Effector memory CD8-positive, alpha-beta T cell (primary cell): ENCODE measurements at regions not wholly inside any gene's neighbourhood (a gene's known extent, or its start where the extent isn't known, plus 50 kb on each side); places are given as distances from the start of the nearest gene placed in this dataset.

Source experiments
- ATAC-seq: fragments of 150-1000 bp; cut with Tn5 transposase; replicated peaks from 2 replicates; pipeline ENCODE4 v1.10.0; 2021; ENCODE audit warnings: mild to moderate bottlenecking, moderate library complexity
- DNase-seq, 3 experiments: peaks; one replicate each; pipeline ENCODE4 v3.0.0; 2021
- H3K27ac Mint-ChIP-seq, 2 donors: one replicate each; pipeline ENCODE4 v1.8.0; 2022; ENCODE audit warnings: mild to moderate bottlenecking in 2 of 2, mixed read lengths in 2 of 2, moderate library complexity in 2 of 2
- H3K27me3 Mint-ChIP-seq, 2 donors: one replicate each; pipeline ENCODE4 v1.8.0; 2022; ENCODE audit warnings: mixed read lengths in 2 of 2
- H3K36me3 Mint-ChIP-seq: one replicate; pipeline ENCODE4 v1.8.0; 2022; ENCODE audit warnings: mild to moderate bottlenecking, moderate library complexity, mixed read lengths; ENCODE audit not compliant: insufficient read depth
- H3K4me1 Mint-ChIP-seq, 2 donors: one replicate each; pipeline ENCODE4 v1.8.0; 2022; ENCODE audit warnings: low read depth in 2 of 2, mixed read lengths in 2 of 2
- H3K4me3 Mint-ChIP-seq, 2 donors: one replicate each; pipeline ENCODE4 v1.8.0; 2022; ENCODE audit warnings: mild to moderate bottlenecking in 2 of 2, mixed read lengths in 2 of 2, moderate library complexity in 2 of 2
- H3K9me3 Mint-ChIP-seq, 2 donors: one replicate each; pipeline ENCODE4 v1.8.0; 2022; ENCODE audit warnings: mixed read lengths in 2 of 2

DNA sequence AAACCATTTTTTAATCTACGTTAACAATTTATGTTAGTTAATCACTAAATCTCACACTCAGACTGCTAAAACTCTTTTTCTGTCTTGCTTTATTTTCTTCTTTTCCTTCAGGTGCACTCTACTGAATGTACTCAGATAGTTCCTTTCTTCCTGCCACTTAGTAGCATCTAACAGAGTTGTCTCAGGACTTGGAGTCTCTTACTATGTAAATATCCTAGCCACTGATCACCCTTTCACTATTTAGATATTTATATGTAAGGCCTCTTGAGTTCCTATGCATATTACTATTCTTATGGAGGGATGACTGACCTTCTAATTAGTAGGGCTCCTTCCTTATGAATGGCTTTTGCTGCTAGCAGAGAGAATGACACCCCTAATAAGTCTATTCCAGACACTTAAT is 586.3 kb downstream of the RERGL start:
- Mint-ChIP-seq H3K4me3 (no peak overlapping the region), H3K4me1 (no peaks in the 10 kb centered on the region), H3K9me3 (peaks cover 3 to 9% of the 10 kb centered on the region in 2 donors), H3K36me3 (no peaks in the 10 kb centered on the region), H3K27ac (no peak overlapping the region), H3K27me3 (no peaks in the 10 kb centered on the region)
- ATAC-seq = no peak
- no peak for DNase-seq

DNA sequence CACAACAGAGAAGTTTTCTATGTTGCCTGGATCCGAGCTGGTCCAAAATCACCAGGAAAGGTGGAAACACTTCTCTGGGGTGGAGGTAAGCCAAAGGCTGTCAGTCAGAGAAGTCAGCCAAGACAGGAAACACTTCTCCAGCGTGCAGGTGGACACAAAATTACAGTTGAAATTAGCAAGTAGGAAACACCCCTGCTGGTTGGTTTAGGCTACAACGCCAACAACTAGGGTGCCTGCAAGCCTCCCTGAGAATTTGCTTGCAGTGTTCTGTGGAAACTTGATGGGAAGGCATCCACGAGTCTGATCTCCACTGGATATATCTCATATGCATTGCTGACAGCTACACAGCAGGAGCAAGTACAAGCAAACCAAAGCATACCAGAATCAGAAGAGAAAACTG is 600.5 kb downstream of the RERGL start:
- H3K27me3 Mint-ChIP-seq = no peaks in the 10 kb centered on the region
- H3K27ac Mint-ChIP-seq = no peak overlapping the region
- H3K4me1 Mint-ChIP-seq = no peaks in the 10 kb centered on the region
- ATAC-seq = no peak
- no peaks in the 10 kb centered on the region for H3K36me3 Mint-ChIP-seq
- no peak for DNase-seq
- H3K9me3 Mint-ChIP-seq = peaks cover 3 to 9% of the 10 kb centered on the region in 2 donors
- H3K4me3 Mint-ChIP-seq = no peak overlapping the region

DNA sequence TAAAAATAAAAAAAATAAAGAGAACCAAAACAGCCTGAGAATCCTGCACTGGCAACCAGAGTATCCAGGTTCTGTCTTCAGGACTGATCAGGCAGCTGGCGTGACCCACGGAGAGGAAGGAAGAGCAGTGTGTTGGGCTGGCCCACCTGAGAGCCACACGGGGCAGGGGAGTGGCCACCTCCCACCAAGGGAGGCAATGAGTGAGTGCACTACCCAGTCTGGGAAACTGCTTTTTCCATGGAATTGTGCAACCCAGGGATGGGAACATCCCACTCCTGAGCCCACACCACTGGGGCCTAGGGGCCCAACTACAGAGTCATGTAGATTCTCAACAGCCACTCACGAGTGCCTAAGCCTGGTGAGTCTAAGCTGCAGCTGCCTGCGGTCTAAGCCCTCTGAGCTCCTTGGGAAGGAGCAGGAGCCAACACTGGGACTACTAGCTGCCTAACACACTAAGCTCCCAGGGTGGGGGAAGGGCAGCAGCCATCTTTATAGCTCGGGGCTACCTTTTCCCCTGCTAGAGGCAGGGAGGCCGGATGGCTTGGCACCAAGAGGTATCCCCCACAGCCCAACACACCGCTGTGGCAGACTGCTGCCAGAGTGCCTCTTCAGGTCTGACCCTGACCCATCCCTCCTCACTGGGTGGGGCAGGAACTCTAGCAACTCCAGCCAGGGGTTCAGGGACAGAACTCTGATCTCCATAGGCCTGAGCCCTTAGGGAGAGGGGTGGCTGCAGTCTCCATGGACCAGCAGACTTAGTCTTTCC is 610.9 kb downstream of the RERGL start:
- no peak overlapping the region for H3K4me3 Mint-ChIP-seq
- DNase-seq = no peak
- H3K36me3 Mint-ChIP-seq = peaks cover 4% of the 10 kb centered on the region
- H3K27me3 Mint-ChIP-seq = no peaks in the 10 kb centered on the region
- H3K9me3 Mint-ChIP-seq = peaks cover 13 to 31% of the 10 kb centered on the region in 2 donors
- ATAC-seq = no peak
- peaks cover 0 to 3% of the 10 kb centered on the region in 2 donors for H3K4me1 Mint-ChIP-seq
- H3K27ac Mint-ChIP-seq = no peak overlapping the region

DNA sequence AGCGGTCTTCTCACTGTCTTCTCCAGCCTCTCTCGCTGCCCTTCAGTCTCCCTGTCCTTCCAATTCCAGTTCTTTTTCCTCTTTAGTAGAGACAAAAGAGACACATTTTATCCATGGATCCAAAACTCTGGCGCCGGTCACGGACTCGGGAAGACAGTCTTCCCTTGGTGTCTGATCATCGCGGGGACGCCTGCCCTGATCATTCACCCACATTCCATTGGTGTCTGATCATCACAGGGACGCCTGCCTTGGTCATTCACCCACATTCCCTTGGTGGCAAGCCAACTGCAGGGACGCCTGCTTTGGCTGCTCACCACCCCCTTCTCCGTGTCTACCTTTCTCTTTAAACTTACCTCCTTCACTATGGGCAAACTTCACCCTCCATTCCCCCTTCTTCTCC is 619.5 kb downstream of the RERGL start:
- Mint-ChIP-seq H3K36me3 (no peaks in the 10 kb centered on the region), H3K27me3 (no peaks in the 10 kb centered on the region), H3K27ac (no peak overlapping the region), H3K4me1 (no peaks in the 10 kb centered on the region), H3K4me3 (no peak overlapping the region), H3K9me3 (peaks cover 14 to 21% of the 10 kb centered on the region in 2 donors)
- no peak for DNase-seq
- no peak for ATAC-seq

DNA sequence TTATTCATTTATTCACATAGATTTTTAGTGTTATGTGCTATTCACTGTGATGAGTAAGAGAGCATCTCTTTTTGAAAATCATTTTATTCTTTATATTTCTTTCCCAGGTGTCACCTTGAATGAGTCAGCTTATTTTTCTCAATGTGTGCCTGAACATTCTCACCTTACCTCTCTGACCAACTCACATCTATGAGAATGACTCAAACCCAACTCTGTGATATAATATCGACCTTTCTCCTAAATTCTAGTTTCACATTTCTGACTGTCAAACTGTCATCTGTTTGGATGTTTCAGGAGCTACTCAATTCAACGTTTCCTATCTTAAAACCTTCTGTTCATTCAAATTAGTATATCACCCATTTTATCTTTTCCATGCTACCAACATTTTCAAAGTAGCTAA is 630.8 kb downstream of the RERGL start:
- Mint-ChIP-seq H3K4me3 (no peak overlapping the region), H3K4me1 (no peaks in the 10 kb centered on the region), H3K27me3 (no peaks in the 10 kb centered on the region), H3K36me3 (no peaks in the 10 kb centered on the region), H3K9me3 (peaks cover 0 to 5% of the 10 kb centered on the region in 2 donors), H3K27ac (no peak overlapping the region)
- ATAC-seq (no peak), DNase-seq (no peak)

DNA sequence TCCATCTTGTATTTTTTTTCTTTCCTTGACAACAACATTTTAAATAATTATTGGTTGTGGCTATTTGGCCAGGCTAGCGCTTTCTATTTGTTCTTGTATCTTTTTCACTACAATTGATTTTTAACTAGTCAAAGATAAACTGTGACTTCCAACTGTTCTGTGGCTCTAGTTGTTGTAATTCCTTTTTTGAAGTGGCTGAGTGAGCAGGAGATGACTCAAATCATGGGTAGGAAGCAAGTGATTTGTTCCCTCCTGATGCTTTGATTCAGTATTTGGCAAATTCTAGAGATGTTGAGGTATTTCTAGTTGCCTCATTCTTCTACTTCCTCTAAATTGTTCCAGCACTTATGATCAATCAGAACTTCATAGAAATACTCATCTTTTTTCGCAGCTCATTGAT is 633.5 kb downstream of the RERGL start:
- H3K4me1 Mint-ChIP-seq = no peaks in the 10 kb centered on the region
- H3K27ac Mint-ChIP-seq = no peak overlapping the region
- DNase-seq = no peak
- no peaks in the 10 kb centered on the region for H3K27me3 Mint-ChIP-seq
- H3K36me3 Mint-ChIP-seq = no peaks in the 10 kb centered on the region
- no peak for ATAC-seq
- H3K9me3 Mint-ChIP-seq = peaks cover 0 to 5% of the 10 kb centered on the region in 2 donors
- no peak overlapping the region for H3K4me3 Mint-ChIP-seq

DNA sequence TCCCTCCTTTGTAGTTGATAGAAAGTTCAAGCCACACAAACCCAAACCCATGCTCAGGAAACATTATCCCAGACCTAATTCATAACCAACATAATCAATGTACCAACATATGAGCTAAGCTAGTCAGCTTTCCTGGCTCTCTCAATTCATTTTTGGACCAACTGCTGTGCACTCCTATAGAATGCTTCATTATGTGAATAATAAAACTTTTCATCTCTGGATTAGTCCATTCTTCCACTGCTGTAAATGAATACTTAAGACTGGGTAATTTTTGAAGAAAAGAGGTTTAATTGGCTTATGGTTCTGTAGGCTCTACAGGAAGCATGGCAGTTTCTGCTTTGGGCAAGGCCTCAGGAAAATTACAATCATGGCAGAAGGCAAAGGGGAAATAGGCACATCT is 651.9 kb downstream of the RERGL start:
- Mint-ChIP-seq H3K4me1 (no peaks in the 10 kb centered on the region), H3K9me3 (peaks cover 15 to 16% of the 10 kb centered on the region in 2 donors), H3K27ac (no peak overlapping the region), H3K27me3 (no peaks in the 10 kb centered on the region), H3K4me3 (no peak overlapping the region), H3K36me3 (no peaks in the 10 kb centered on the region)
- DNase-seq (no peak), ATAC-seq (no peak)

DNA sequence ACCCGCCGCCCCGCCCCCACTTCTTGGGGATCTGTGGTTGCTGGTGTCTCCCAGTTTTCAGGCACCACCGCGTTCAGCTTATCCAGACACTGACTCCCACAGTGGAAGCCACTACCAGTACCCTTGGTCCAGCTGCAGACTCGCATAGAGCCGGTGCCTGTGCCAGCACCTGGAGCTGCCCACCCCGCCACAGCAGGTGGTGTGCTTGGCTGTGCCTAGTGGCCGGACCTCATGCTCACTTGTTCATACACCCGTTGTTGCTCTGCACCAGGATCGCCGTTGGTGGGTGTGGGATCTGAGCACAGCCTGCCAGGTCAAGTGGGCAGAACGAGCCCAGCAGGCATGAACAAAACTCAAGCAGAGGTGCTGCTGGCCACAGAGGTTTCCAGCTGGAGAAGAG is 673.2 kb downstream of the RERGL start:
- Mint-ChIP-seq H3K4me1 (no peaks in the 10 kb centered on the region), H3K27me3 (no peaks in the 10 kb centered on the region), H3K4me3 (no peak overlapping the region), H3K36me3 (no peaks in the 10 kb centered on the region), H3K27ac (no peak overlapping the region), H3K9me3 (peaks cover 1 to 7% of the 10 kb centered on the region in 2 donors)
- DNase-seq (no peak), ATAC-seq (no peak)

DNA sequence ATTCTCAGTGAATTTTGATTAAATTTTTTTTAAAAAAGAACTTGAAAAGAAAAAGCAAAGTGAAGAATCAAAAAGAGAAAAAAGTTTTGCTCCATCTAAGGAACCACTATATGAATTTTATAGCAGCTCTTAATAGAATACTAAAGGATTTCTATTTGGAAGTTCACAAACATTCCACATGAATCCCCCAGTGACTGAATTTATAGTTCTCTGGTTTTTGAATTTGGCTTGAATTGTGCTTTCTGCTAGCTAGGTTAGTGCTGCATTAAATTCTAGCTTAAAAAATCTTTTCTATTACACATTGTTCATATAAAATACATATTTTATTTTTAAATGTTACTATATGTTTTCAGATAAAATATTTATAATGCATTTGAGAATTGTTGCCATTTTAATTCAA is 675.4 kb downstream of the RERGL start:
- H3K36me3 Mint-ChIP-seq = no peaks in the 10 kb centered on the region
- no peaks in the 10 kb centered on the region for H3K4me1 Mint-ChIP-seq
- DNase-seq (no peak), ATAC-seq (no peak)
- H3K27ac Mint-ChIP-seq = no peak overlapping the region
- H3K9me3 Mint-ChIP-seq = peaks cover 3 to 14% of the 10 kb centered on the region in 2 donors
- H3K27me3 Mint-ChIP-seq = no peaks in the 10 kb centered on the region
- H3K4me3 Mint-ChIP-seq = no peak overlapping the region

DNA sequence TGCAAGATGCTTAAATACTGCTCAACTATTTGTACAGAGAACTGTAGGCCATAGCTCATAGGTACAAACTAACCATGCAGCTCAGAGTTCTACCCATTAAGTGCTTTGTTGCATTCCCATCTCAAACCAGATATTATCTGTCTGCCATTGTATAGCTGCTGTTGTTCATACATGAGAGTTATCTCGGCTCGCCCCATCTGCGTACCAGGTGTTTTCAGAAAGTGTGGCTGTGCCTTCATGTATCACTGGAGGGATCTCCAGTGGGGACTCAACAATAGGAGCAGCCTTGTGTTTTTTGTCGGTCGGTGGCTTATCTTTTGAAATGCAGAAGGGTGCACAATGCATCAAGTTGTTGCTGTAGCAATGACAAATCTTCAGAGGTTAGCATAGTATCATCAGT is 678.3 kb downstream of the RERGL start:
- ATAC-seq = no peak
- Mint-ChIP-seq H3K27ac (no peak overlapping the region), H3K9me3 (peaks cover 3 to 10% of the 10 kb centered on the region in 2 donors), H3K27me3 (no peaks in the 10 kb centered on the region), H3K4me3 (no peak overlapping the region), H3K4me1 (no peaks in the 10 kb centered on the region), H3K36me3 (no peaks in the 10 kb centered on the region)
- DNase-seq = no peak

DNA sequence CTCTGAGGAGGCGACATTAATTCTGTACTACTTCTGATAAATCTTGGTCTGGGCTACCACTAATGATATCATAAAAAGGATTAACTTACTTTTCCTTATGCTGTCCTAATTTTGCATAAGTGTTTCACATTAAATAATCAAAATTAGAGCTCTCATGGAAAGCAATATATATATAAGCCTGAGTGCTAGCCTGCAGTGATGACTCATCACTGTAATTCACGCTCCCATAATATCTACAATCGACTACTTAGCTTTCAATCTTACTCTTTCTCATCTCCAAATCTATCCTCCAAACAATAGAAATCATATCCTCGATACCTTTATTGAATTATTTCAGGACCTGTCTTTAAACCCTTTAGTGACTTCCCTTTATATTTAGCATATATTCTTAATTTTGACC is 701.3 kb downstream of the RERGL start:
- H3K27ac Mint-ChIP-seq = no peak overlapping the region

DNA sequence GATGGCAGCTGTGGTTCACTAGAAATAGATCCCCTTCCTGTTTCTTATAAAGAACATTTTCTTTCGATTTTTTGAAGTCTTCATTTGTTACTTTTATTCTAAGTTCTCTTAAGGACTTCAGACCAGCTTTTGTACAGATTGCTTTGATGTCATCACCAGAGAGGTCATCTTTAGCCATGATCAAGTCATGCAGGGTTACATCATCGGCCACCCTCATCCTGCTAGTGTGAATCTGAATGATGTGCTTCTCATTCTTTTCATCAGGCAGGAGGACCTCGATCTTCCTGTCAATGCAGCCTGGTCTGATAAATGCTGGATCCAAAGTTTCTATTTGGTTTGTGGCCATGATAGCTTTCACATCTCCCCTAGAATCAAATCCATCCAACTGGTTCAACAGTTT is 706.7 kb downstream of the RERGL start:
- Mint-ChIP-seq H3K4me1 (no peaks in the 10 kb centered on the region), H3K9me3 (peaks cover 14 to 15% of the 10 kb centered on the region in 2 donors), H3K36me3 (no peaks in the 10 kb centered on the region), H3K27ac (no peak overlapping the region), H3K4me3 (no peak overlapping the region), H3K27me3 (no peaks in the 10 kb centered on the region)
- ATAC-seq = no peak
- DNase-seq = no peak

More for the DNA sequence above, 701.3 kb downstream of the RERGL start:
- no peak overlapping the region for H3K4me3 Mint-ChIP-seq
- H3K27me3 Mint-ChIP-seq = no peaks in the 10 kb centered on the region
- ATAC-seq = no peak
- H3K36me3 Mint-ChIP-seq = no peaks in the 10 kb centered on the region
- DNase-seq = no peak
- H3K4me1 Mint-ChIP-seq = no peaks in the 10 kb centered on the region
- peaks cover 15 to 16% of the 10 kb centered on the region in 2 donors for H3K9me3 Mint-ChIP-seq

DNA sequence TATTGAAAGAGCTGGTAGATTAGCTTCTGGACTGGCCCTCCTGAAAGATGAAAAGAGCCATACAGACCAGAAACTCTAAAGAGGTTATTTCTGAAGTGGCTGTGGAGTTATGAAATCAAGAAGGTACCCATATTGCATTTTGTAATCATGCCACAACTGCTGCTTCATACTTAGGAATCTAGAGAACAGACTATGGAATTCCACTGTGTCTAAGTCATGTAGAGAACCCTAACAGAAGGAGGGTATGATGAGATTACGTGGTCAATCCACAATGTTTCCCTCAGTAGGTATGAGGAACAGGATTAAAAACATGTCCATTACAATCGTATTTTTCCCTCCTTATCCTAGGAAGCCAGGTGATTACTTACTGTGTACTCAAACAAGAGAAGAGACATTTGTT is 708.8 kb downstream of the RERGL start:
- peaks cover 12 to 24% of the 10 kb centered on the region in 2 donors for H3K9me3 Mint-ChIP-seq
- no peaks in the 10 kb centered on the region for H3K36me3 Mint-ChIP-seq
- H3K4me3 Mint-ChIP-seq = no peak overlapping the region
- H3K27ac Mint-ChIP-seq = no peak overlapping the region
- ATAC-seq = no peak
- DNase-seq = no peak
- H3K27me3 Mint-ChIP-seq = no peaks in the 10 kb centered on the region
- H3K4me1 Mint-ChIP-seq = no peaks in the 10 kb centered on the region

DNA sequence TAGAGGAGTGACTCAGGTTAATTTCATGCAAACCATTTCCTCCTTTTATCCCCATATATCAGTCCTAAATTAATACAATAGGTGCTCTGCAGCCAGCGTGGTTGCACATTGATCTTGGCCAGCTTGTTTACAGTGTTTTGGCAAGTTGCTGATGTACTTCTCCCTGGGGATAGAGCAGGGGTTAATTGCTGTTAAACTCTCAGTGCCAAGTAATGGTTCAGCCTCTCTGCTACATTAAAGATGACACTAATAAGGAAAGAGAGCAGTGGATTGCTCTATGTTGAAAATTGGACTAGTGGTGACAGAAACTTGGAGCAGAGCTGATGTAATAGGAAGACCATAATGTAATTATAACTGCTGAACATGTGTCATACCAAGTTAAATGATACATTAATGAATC is 717.5 kb downstream of the RERGL start:
- DNase-seq (no peak), ATAC-seq (no peak)
- H3K4me1 Mint-ChIP-seq = no peaks in the 10 kb centered on the region
- H3K4me3 Mint-ChIP-seq = no peak overlapping the region
- no peaks in the 10 kb centered on the region for H3K27me3 Mint-ChIP-seq
- peaks cover 3 to 12% of the 10 kb centered on the region in 2 donors for H3K9me3 Mint-ChIP-seq
- no peaks in the 10 kb centered on the region for H3K36me3 Mint-ChIP-seq
- no peak overlapping the region for H3K27ac Mint-ChIP-seq
